HCT116 (cell line): ENCODE measurements at regions not wholly inside any gene's neighbourhood (a gene's known extent, or its start where the extent isn't known, plus 50 kb on each side); places are given as distances from the start of the nearest gene placed in this dataset.
"Not testable (repeated sequence)": the region's sequence is repeated elsewhere in the genome, so short reads cannot be mapped to it uniquely, and the experiment has no call there.

Experiments used
- EZH2phosphoT487 ChIP-seq: fragments of 200-600 bp; IDR thresholded peaks from 2 replicates; pipeline ENCODE4 v1.6.1; 2018; ENCODE audit warnings: antibody characterized with exemption, borderline replicate concordance
- POLR2A ChIP-seq: IDR thresholded peaks from 2 replicates; pipeline ENCODE4 v1.7.0; 2011; ENCODE audit warnings: borderline replicate concordance; ENCODE audit not compliant: insufficient read depth, insufficient read length; ENCODE audit errors: extremely low read depth
- POLR2AphosphoS5 ChIP-seq: IDR thresholded peaks from 2 replicates; pipeline ENCODE4 v1.6.1; 2011; ENCODE audit warnings: mild to moderate bottlenecking, low read depth, low read length, moderate library complexity
- SIN3A ChIP-seq: IDR thresholded peaks from 2 replicates; pipeline ENCODE4 v1.6.1; 2012; ENCODE audit warnings: low read depth
- SP1 ChIP-seq: IDR thresholded peaks from 2 replicates; pipeline ENCODE4 v1.6.1; 2012; ENCODE audit warnings: low read depth
- TCF7L2 ChIP-seq: IDR thresholded peaks from 2 replicates; pipeline ENCODE4 v1.7.0; 2011; ENCODE audit warnings: borderline replicate concordance, inconsistent platforms; ENCODE audit not compliant: insufficient read depth, insufficient read length; ENCODE audit errors: extremely low read depth
- YY1 ChIP-seq: IDR thresholded peaks from 2 replicates; pipeline ENCODE4 v1.6.1; 2011; ENCODE audit warnings: low read length, low read depth, moderate library complexity, mild to moderate bottlenecking; ENCODE audit not compliant: insufficient replicate concordance; ENCODE audit errors: extremely low read depth
- ZNF274 ChIP-seq: fragments of 200-500 bp; sonication (Bioruptor generic); IDR thresholded peaks from 2 replicates; pipeline ENCODE4 v1.6.1; 2014; ENCODE audit warnings: mild to moderate bottlenecking, low read depth, low read length, inconsistent platforms
- TF ChIP-seq, protein P1 (sequence below), 3 experiments: fragments of 200-600 bp in 1 of 3; sonication (generic) in 1 of 3; IDR thresholded peaks in 2 of 3; conservative IDR thresholded peaks in 1 of 3; 2 replicates each; pipeline ENCODE4 v1.5.1; 2012 to 2017; ENCODE audit warnings: low read depth in 2 of 3, low read length in 2 of 3, antibody characterized with exemption in 1 of 3, borderline replicate concordance in 1 of 3, control low read depth in 1 of 3, mild to moderate bottlenecking in 1 of 3, mixed read lengths in 1 of 3, mixed run types in 1 of 3, moderate library complexity in 1 of 3; ENCODE audit not compliant: insufficient read depth in 1 of 3
- TF ChIP-seq, protein P2 (sequence below): IDR thresholded peaks from 2 replicates; pipeline ENCODE4 v1.6.1; 2012

DNA sequence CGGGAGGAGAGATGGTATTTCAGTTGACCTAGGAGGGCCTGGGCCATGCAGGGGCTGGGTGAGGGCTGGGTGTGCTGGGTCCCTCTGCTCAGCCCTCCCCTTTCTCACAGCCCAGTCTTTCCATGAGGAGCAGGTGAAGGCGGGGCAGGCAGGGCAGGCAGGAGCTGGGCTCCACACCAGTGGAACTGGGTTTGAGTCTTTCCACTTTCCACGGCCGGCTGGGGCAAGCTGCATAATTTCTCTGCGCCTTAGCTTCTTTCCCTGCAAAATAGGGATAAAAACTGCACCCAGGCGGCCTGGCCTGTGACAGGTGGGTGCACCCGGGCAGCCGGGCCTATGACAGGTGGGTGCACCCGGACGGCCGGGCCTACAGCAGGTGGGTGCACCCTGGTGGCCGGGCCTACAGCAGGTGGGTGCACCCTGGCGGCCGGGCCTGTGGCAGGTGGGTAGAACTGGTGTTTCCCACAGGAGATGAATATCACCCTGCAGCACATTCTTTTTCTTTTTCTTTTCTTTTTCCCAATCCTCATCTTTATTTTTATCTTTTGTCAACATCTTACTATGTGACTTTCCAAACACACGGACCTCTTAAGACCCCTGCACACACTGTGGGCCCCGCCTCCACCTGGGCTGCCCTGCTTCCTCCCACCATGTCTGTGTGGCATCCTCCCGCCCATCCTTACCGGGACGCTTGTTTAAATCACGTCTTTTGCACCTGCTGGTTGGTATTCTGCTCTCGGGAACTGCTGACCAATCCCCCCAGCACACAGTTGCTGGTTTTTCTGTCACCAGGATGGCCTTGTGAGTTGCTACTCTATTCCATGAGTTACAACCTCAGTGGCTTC, 111.3 kb downstream of the NPIPB11 start:
- TF ChIP-seq, protein P1, sequence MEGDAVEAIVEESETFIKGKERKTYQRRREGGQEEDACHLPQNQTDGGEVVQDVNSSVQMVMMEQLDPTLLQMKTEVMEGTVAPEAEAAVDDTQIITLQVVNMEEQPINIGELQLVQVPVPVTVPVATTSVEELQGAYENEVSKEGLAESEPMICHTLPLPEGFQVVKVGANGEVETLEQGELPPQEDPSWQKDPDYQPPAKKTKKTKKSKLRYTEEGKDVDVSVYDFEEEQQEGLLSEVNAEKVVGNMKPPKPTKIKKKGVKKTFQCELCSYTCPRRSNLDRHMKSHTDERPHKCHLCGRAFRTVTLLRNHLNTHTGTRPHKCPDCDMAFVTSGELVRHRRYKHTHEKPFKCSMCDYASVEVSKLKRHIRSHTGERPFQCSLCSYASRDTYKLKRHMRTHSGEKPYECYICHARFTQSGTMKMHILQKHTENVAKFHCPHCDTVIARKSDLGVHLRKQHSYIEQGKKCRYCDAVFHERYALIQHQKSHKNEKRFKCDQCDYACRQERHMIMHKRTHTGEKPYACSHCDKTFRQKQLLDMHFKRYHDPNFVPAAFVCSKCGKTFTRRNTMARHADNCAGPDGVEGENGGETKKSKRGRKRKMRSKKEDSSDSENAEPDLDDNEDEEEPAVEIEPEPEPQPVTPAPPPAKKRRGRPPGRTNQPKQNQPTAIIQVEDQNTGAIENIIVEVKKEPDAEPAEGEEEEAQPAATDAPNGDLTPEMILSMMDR (IDR thresholded peaks at IDR 0.05 in 2 of 3, conservative IDR thresholded peaks at IDR 0.05 in 1 of 3; ENCODE audit: borderline replicate concordance in 1 of 3, insufficient read depth in 1 of 3, low read depth in 2 of 3, low read length in 2 of 3): not testable (repeated sequence)
- not testable (repeated sequence) for TF ChIP-seq POLR2A, EZH2phosphoT487, SIN3A, TCF7L2, YY1, POLR2AphosphoS5, ZNF274, SP1
- TF ChIP-seq, protein P2, sequence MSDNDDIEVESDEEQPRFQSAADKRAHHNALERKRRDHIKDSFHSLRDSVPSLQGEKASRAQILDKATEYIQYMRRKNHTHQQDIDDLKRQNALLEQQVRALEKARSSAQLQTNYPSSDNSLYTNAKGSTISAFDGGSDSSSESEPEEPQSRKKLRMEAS: not testable (repeated sequence)
